AG04450 (cell line): ENCODE measurements at regions not wholly inside any gene's neighbourhood (a gene's known extent, or its start where the extent isn't known, plus 50 kb on each side); places are given as distances from the start of the nearest gene placed in this dataset.
"Not testable (repeated sequence)": the region's sequence is repeated elsewhere in the genome, so short reads cannot be mapped to it uniquely, and the experiment has no call there.

Experiments used
- CTCF ChIA-PET: fragments of 300-600, 350-600 bp; formaldehyde crosslinking; extraction: SDS; loops from one replicate; lab custom pipeline; 2022; ENCODE audit warnings: antibody characterized with exemption, inconsistent platforms; lab: Charles Lee
- POLR2A ChIA-PET: fragments of 350-600 bp; formaldehyde crosslinking; extraction: SDS; loops from one replicate; lab custom pipeline; 2021; ENCODE audit warnings: antibody characterized with exemption, inconsistent platforms; lab: Yijun Ruan, JAX
- DNase-seq: peaks from one replicate; pipeline ENCODE4 v3.0.0-alpha.2; 2011; ENCODE audit warnings: low read depth, low spot score
- H3K27ac ChIP-seq: one replicate; pipeline ENCODE4 v1.5.1; 2012; ENCODE audit warnings: low read depth, low read length, control low read depth
- H3K27me3 ChIP-seq: one replicate; pipeline ENCODE4 v1.6.0; 2012; ENCODE audit warnings: low read length; ENCODE audit not compliant: control insufficient read depth, insufficient read depth
- H3K4me3 ChIP-seq: 2 replicates; pipeline ENCODE4 v1.5.1; 2011; ENCODE audit warnings: mild to moderate bottlenecking, low read depth, low read length, control low read depth
- H3K9me3 ChIP-seq: 2 replicates; pipeline ENCODE4 v1.5.1; 2012; ENCODE audit warnings: low read length; ENCODE audit not compliant: control insufficient read depth, insufficient read depth
- TF ChIP-seq, protein P1 (sequence below): IDR thresholded peaks from 2 replicates; pipeline ENCODE4 v1.5.1; 2011; ENCODE audit warnings: low read depth, low read length, control low read depth, inconsistent platforms

DNA sequence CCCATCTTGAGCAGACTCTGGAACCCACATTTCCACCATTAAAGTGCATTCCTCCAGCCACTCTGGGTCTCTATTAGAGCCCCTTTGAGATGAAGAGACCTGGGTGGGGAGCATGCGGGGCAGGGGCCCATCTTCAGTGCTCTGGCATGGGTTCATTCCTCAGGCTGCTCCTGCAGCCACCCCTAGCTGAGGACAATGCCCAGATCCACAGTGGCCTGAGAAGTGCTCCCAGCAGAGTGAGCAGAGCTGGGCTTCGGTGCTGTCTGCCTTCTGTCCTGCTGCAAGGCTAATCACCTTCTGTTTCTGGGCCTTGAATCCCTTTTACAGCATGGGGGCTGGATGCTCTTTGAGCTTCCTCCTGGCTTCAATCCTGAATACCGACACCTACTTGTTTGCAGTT is 169.8 kb downstream of the TRIM43 start:
- POLR2A ChIA-PET: no interaction called here

GRCh38 chr2:95762023-95763021 is 170.5 kb downstream of the TRIM43 start:
- CTCF ChIA-PET, H3K4me3 ChIP-seq, H3K27me3 ChIP-seq, POLR2A ChIA-PET, DNase-seq, H3K27ac ChIP-seq, H3K9me3 ChIP-seq: not testable (repeated sequence)

More for the DNA sequence above, 169.8 kb downstream of the TRIM43 start:
- Histone ChIP-seq H3K9me3 (no peaks in the 10 kb centered on the region), H3K27ac (no peak overlapping the region), H3K27me3 (peaks cover 4% of the 10 kb centered on the region), H3K4me3 (no peak overlapping the region)
- CTCF ChIA-PET: interaction anchor here (0.5 kb wide), 1 partner anchor 559 kb away, joined by 3 read pairs; no protein-coding TSS in a partner anchor
- no peak for DNase-seq
- TF ChIP-seq, protein P1, sequence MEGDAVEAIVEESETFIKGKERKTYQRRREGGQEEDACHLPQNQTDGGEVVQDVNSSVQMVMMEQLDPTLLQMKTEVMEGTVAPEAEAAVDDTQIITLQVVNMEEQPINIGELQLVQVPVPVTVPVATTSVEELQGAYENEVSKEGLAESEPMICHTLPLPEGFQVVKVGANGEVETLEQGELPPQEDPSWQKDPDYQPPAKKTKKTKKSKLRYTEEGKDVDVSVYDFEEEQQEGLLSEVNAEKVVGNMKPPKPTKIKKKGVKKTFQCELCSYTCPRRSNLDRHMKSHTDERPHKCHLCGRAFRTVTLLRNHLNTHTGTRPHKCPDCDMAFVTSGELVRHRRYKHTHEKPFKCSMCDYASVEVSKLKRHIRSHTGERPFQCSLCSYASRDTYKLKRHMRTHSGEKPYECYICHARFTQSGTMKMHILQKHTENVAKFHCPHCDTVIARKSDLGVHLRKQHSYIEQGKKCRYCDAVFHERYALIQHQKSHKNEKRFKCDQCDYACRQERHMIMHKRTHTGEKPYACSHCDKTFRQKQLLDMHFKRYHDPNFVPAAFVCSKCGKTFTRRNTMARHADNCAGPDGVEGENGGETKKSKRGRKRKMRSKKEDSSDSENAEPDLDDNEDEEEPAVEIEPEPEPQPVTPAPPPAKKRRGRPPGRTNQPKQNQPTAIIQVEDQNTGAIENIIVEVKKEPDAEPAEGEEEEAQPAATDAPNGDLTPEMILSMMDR: no peak

GRCh38 chr2:95763074-95763473 is 171.3 kb downstream of the TRIM43 start:
- H3K9me3 ChIP-seq, DNase-seq, H3K27ac ChIP-seq, H3K4me3 ChIP-seq, CTCF ChIA-PET, POLR2A ChIA-PET, H3K27me3 ChIP-seq: not testable (repeated sequence)

DNA sequence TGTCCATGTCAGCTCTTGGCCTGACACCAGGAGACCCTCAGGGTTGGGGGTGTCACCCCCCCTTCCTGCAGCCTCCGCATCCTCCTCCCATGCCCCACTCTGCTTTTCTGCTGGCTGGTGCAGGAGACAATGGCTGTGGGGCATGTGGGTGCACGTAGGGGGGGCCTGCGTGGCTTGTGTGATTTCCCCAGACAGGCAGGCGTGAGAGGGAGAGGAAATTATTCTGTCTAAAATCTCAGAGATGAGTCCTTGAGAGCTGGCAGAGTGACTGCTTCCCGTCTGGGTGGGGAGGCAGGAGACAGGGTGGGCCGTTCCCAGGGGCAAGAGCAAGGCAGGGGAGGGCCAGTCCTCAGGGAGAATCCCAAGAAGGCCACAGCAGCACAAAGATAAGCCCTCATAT is 173.2 kb downstream of the TRIM43 start:
- POLR2A ChIA-PET, H3K4me3 ChIP-seq, H3K27me3 ChIP-seq, H3K9me3 ChIP-seq, DNase-seq, CTCF ChIA-PET, H3K27ac ChIP-seq: not testable (repeated sequence)

DNA sequence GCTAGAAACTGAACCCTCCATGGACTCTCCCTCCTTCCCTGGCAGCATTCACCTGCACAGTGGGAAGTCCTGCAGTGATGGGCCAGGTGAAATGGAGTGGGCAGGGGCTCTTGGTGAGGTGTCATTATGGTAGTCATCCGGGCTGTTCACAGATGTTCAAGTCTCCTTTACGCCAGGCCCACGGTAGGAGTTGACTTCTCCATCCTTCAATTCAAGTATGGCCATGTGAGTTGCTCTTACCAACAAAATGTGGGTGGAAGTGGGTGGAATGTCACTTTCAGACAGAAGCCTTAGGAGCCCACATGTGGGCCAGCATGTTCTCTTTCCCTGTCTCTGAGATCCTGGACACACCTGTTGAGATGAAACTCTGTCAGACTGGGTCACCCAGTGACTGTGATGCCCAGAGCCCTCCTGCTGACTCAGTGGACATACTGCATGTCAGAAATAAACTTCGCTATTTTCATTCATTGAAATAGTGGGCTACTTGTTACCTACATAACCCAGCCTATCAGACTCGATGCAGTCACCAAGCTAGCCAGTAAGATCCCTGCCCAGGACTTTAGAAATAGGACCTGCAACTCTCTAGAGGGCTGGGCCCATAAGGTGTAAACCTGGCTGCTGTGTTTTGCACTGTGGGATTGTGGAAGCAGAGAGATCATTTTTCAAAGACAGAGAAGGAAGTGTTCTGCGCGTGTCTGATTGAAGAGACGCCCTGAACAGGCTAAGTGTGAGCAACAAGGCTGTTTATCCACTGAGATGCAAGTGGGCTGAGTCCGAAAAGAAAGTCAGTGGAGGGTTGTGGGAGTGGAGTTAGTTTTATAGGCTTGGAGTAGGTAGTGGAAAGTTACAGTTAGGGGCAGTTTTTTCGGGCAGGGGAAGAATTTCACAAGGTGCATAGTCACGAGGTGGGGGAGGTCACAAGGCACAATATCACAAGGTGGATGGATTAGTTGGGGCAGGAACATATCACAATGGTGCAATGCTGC is 174.4 kb downstream of the TRIM43 start:
- POLR2A ChIA-PET, H3K27ac ChIP-seq, CTCF ChIA-PET, H3K4me3 ChIP-seq, H3K9me3 ChIP-seq, H3K27me3 ChIP-seq, DNase-seq: not testable (repeated sequence)

GRCh38 chr2:95767531-95767930 is 175.7 kb downstream of the TRIM43 start:
- POLR2A ChIA-PET, CTCF ChIA-PET, H3K4me3 ChIP-seq, DNase-seq, H3K9me3 ChIP-seq, H3K27me3 ChIP-seq, H3K27ac ChIP-seq: not testable (repeated sequence)

DNA sequence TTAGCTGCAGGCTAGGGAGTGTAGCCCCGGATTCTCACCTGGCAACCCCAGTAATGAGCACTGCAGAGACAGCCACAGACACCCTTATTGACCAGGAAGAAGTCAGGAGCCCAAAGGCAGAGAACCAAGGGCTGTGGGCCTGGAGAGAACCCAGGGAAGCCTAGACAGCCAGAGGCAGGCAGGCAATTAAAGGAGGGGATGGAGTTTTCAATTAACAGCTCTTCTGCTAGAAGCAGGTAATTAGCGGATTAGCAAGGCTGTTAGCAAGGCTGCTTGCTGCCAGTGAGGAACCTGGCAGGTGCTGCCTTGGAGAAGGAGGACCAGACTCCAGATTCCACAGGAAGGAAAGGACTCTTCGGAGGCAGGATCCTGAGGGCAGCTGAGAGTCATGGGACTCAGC is 176.1 kb downstream of the TRIM43 start:
- H3K4me3 ChIP-seq, H3K9me3 ChIP-seq, CTCF ChIA-PET, POLR2A ChIA-PET, H3K27me3 ChIP-seq, DNase-seq, H3K27ac ChIP-seq: not testable (repeated sequence)

GRCh38 chr2:95769256-95769655 is 177.5 kb downstream of the TRIM43 start:
- CTCF ChIA-PET, POLR2A ChIA-PET, H3K4me3 ChIP-seq, DNase-seq, H3K27ac ChIP-seq, H3K27me3 ChIP-seq, H3K9me3 ChIP-seq: not testable (repeated sequence)

DNA sequence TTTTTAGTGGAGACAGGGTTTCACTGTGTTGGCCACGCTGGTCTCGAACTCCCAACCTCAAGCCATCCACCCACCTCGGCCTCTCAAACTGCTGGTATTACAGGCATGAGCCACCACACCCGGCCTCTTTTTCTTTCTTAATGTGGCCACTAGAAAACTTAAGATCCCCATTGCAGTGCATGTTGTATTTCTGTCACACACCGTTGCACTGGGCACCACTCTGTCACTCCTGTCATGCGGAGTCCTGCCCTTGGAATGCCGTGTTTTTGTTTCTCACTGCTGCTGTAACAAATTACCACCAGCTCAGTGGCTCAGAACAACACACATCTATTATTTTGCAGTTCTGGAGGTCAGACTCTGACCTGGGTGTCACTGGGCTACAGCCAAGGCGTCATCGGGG is 178.9 kb downstream of the TRIM43 start:
- H3K27ac ChIP-seq, H3K4me3 ChIP-seq, POLR2A ChIA-PET, CTCF ChIA-PET, H3K9me3 ChIP-seq, H3K27me3 ChIP-seq, DNase-seq: not testable (repeated sequence)

GRCh38 chr2:95774322-95775192 is 182.8 kb downstream of the TRIM43 start:
- POLR2A ChIA-PET, H3K4me3 ChIP-seq, H3K27ac ChIP-seq, H3K9me3 ChIP-seq, H3K27me3 ChIP-seq, CTCF ChIA-PET, DNase-seq: not testable (repeated sequence)
